H1 (cell line): ENCODE measurements at regions not wholly inside any gene's neighbourhood (a gene's known extent, or its start where the extent isn't known, plus 50 kb on each side); places are given as distances from the start of the nearest gene placed in this dataset.

Source experiments
- CHD7 ChIP-seq: fragments of 300-600 bp; sonication (generic); IDR thresholded peaks from 2 replicates; pipeline ENCODE4 v1.7.1; 2012; ENCODE audit warnings: low read length, moderate library complexity, mild to moderate bottlenecking, inconsistent platforms; ENCODE audit not compliant: insufficient replicate concordance
- CREB1 ChIP-seq: IDR thresholded peaks from 2 replicates; pipeline ENCODE4 v1.6.1; 2012; ENCODE audit warnings: inconsistent platforms
- HDAC2 ChIP-seq, 2 experiments: fragments of 300-600 bp in 1 of 2; sonication (generic) in 1 of 2; IDR thresholded peaks; 2 replicates each; pipeline ENCODE4 v1.6.1; 2011 to 2012; ENCODE audit warnings: low read depth in 2 of 2, low read length in 2 of 2, mild to moderate bottlenecking in 2 of 2, moderate library complexity in 2 of 2, borderline replicate concordance in 1 of 2, inconsistent platforms in 1 of 2
- JUN ChIP-seq: IDR thresholded peaks from 2 replicates; pipeline ENCODE4 v1.6.1; 2011; ENCODE audit warnings: low read depth, mild to moderate bottlenecking, improper control_type of control experiment, low read length
- KDM4A ChIP-seq: IDR thresholded peaks from one replicate; pipeline ENCODE4 v1.7.1; 2012; ENCODE audit warnings: low read depth, mild to moderate bottlenecking, moderate library complexity, low read length, inconsistent platforms; ENCODE audit not compliant: severe bottlenecking
- MAFK ChIP-seq: IDR thresholded peaks from 2 replicates; pipeline ENCODE4 v1.6.1; 2012; ENCODE audit warnings: low read depth, mild to moderate bottlenecking, improper control_type of control experiment, low read length
- NANOG ChIP-seq: IDR thresholded peaks from 2 replicates; pipeline ENCODE4 v1.6.1; 2011; ENCODE audit warnings: low read length, low read depth, mild to moderate bottlenecking, inconsistent platforms; ENCODE audit not compliant: insufficient read depth, poor library complexity, severe bottlenecking
- POLR2A ChIP-seq, 2 experiments: IDR thresholded peaks; 1 replicate in 1 of 2; 2 replicates in 1 of 2; pipeline ENCODE4 v1.6.1; 2011; ENCODE audit warnings: low read depth in 2 of 2, low read length in 2 of 2, mild to moderate bottlenecking in 2 of 2; ENCODE audit errors: control extremely low read depth in 1 of 2
- POU5F1 ChIP-seq: IDR thresholded peaks from 2 replicates; pipeline ENCODE4 v1.6.1; 2011; ENCODE audit warnings: low read depth, mild to moderate bottlenecking, low read length, moderate library complexity
- RNF2 ChIP-seq: fragments of 200-900, 300-1000 bp; sonication (generic); IDR thresholded peaks from 2 replicates; pipeline ENCODE4 v1.7.1; 2016; ENCODE audit warnings: borderline replicate concordance, low read depth, mild to moderate bottlenecking, antibody characterized with exemption, low read length; ENCODE audit not compliant: poor library complexity, severe bottlenecking; ENCODE audit errors: missing control alignments

- no peak for TF ChIP-seq CHD7
- no peak for TF ChIP-seq POLR2A (IDR thresholded peaks at IDR 0.05; ENCODE audit: control extremely low read depth in 1 of 2, low read depth in 2 of 2, low read length in 2 of 2)
- TF ChIP-seq HDAC2 (IDR thresholded peaks at IDR 0.05; ENCODE audit: borderline replicate concordance in 1 of 2, low read depth in 2 of 2, low read length in 2 of 2) = no peak
- TF ChIP-seq NANOG = no peak
- no peak for TF ChIP-seq MAFK
- no peak for TF ChIP-seq JUN
- TF ChIP-seq CREB1 = no peak
- no peak for TF ChIP-seq RNF2
- no peak for TF ChIP-seq POU5F1
- TF ChIP-seq KDM4A = no peak
These were observed 670.7 kb upstream of the CXADR start (continued) for GRCh38 chr21:16841975-16842695.
